HL-60 (cell line): ENCODE measurements at regions not wholly inside any gene's neighbourhood (a gene's known extent, or its start where the extent isn't known, plus 50 kb on each side); places are given as distances from the start of the nearest gene placed in this dataset.

Source experiments
- DNase-seq, 2 experiments: peaks; one replicate each; pipeline ENCODE4 v3.0.0-alpha.2; 2010 to 2020; ENCODE audit warnings: low read depth in 1 of 2, low spot score in 1 of 2
- H3K27ac ChIP-seq: fragments of 250-450 bp; sonication (Bioruptor Pico); replicated peaks from 2 replicates; pipeline ENCODE4 v1.5.1; 2020; ENCODE audit warnings: mild to moderate bottlenecking, moderate library complexity
- H3K27me3 ChIP-seq: fragments of 250-450 bp; sonication (Bioruptor Pico); 2 replicates; pipeline ENCODE4 v1.5.1; 2021; ENCODE audit warnings: mild to moderate bottlenecking, moderate library complexity; ENCODE audit not compliant: insufficient read depth, poor library complexity, severe bottlenecking
- H3K4me3 ChIP-seq: replicated peaks from 2 replicates; pipeline ENCODE4 v1.5.1; 2011; ENCODE audit warnings: mild to moderate bottlenecking, control low read depth, low read length; ENCODE audit not compliant: insufficient read depth
- GABPA ChIP-seq: IDR thresholded peaks from 2 replicates; pipeline ENCODE4 v1.6.1; 2012; ENCODE audit warnings: low read depth
- POLR2AphosphoS5 ChIP-seq: IDR thresholded peaks from 2 replicates; pipeline ENCODE4 v1.6.1; 2012; ENCODE audit warnings: low read depth
- SPI1 ChIP-seq: IDR thresholded peaks from 2 replicates; pipeline ENCODE4 v1.6.1; 2012; ENCODE audit warnings: low read depth, mild to moderate bottlenecking, borderline replicate concordance
- TF ChIP-seq, protein P1 (sequence below): IDR thresholded peaks from 2 replicates; pipeline ENCODE4 v1.6.1; 2012; ENCODE audit warnings: low read depth; ENCODE audit not compliant: insufficient replicate concordance
- TF ChIP-seq, protein P2 (sequence below): IDR thresholded peaks from one replicate; pipeline ENCODE4 v1.5.1; 2011; ENCODE audit warnings: low read length, control low read depth, inconsistent platforms; ENCODE audit not compliant: insufficient read depth

- Histone ChIP-seq H3K4me3 (no peak overlapping the region), H3K27me3 (no peaks in the 10 kb centered on the region), H3K27ac (no peak overlapping the region)
- DNase-seq: no peak
- TF ChIP-seq, protein P1, sequence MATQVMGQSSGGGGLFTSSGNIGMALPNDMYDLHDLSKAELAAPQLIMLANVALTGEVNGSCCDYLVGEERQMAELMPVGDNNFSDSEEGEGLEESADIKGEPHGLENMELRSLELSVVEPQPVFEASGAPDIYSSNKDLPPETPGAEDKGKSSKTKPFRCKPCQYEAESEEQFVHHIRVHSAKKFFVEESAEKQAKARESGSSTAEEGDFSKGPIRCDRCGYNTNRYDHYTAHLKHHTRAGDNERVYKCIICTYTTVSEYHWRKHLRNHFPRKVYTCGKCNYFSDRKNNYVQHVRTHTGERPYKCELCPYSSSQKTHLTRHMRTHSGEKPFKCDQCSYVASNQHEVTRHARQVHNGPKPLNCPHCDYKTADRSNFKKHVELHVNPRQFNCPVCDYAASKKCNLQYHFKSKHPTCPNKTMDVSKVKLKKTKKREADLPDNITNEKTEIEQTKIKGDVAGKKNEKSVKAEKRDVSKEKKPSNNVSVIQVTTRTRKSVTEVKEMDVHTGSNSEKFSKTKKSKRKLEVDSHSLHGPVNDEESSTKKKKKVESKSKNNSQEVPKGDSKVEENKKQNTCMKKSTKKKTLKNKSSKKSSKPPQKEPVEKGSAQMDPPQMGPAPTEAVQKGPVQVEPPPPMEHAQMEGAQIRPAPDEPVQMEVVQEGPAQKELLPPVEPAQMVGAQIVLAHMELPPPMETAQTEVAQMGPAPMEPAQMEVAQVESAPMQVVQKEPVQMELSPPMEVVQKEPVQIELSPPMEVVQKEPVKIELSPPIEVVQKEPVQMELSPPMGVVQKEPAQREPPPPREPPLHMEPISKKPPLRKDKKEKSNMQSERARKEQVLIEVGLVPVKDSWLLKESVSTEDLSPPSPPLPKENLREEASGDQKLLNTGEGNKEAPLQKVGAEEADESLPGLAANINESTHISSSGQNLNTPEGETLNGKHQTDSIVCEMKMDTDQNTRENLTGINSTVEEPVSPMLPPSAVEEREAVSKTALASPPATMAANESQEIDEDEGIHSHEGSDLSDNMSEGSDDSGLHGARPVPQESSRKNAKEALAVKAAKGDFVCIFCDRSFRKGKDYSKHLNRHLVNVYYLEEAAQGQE: no peak
- TF ChIP-seq, protein P2, sequence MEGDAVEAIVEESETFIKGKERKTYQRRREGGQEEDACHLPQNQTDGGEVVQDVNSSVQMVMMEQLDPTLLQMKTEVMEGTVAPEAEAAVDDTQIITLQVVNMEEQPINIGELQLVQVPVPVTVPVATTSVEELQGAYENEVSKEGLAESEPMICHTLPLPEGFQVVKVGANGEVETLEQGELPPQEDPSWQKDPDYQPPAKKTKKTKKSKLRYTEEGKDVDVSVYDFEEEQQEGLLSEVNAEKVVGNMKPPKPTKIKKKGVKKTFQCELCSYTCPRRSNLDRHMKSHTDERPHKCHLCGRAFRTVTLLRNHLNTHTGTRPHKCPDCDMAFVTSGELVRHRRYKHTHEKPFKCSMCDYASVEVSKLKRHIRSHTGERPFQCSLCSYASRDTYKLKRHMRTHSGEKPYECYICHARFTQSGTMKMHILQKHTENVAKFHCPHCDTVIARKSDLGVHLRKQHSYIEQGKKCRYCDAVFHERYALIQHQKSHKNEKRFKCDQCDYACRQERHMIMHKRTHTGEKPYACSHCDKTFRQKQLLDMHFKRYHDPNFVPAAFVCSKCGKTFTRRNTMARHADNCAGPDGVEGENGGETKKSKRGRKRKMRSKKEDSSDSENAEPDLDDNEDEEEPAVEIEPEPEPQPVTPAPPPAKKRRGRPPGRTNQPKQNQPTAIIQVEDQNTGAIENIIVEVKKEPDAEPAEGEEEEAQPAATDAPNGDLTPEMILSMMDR: no peak
- TF ChIP-seq POLR2AphosphoS5: no peak
- no peak for TF ChIP-seq GABPA
- TF ChIP-seq SPI1: no peak
These were observed 611.4 kb downstream of the TNS3 start for GRCh38 chr7:46970476-46970875.

DNA sequence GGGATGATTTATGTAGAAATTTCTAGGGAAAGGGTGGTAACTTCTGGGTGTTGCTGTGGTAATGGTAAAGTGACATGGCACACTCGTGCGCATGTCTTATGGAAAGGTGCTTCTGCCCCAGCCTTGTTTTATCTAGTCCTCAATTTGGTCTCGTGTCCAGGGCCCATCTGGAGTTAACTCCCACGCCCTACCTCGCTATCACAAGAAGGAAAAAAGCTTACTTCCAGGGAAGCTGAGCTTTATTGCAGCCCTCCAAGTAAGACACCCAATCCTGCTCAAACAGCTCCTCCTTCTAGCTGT lies 611.8 kb downstream of the TNS3 start:
- H3K27me3 ChIP-seq: no peaks in the 10 kb centered on the region
- H3K4me3 ChIP-seq: no peak overlapping the region
- DNase-seq: no peak
- no peak overlapping the region for H3K27ac ChIP-seq
- TF ChIP-seq SPI1: no peak
- TF ChIP-seq POLR2AphosphoS5: no peak
- TF ChIP-seq, protein P2: no peak
- TF ChIP-seq, protein P1: no peak
- TF ChIP-seq GABPA: no peak

DNA sequence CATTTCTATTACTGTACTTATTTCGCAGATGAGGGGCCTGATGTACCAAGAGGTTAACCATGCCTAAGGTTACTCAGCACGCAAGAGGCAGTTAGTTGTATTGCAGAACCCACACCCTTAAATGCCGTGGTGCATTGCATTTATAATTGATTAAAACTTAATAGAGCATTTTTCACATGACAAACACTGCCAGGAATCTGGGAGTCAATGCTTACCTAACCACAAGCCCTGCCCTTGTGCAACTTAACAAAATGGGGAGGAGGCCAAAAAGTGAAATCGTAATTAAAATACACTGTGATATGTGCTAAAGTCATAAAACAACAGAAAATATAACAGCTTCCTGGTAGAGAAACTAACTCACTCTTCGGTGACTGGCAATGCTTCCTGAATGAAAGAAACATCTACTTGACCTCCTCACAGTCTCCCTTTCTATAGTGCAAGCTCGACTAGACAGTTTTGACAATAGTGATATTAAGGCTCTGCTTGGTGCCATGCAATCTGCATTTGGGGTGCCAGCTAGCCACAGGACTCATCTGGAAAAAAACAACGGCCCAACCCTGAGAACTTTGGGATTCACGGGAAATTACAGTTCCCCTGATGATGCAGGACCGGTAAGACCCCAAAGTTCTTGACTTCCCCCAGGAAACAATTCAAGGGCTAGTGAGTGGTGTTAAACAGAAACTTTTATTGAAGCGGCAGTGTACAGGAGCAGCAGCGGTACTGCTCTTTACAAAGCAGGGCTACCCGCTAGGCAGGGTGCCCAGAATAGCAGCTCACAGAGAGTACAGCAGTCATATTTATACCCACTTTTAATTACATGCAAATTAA lies 612.4 kb downstream of the TNS3 start:
- TF ChIP-seq GABPA (no peak), SPI1 (no peak), POLR2AphosphoS5 (no peak)
- TF ChIP-seq, protein P1: no peak
- TF ChIP-seq, protein P2: no peak
- H3K27me3 ChIP-seq: no peaks in the 10 kb centered on the region
- DNase-seq: no peak
- H3K27ac ChIP-seq: no peak overlapping the region
- no peak overlapping the region for H3K4me3 ChIP-seq
